ENCODE measurements at regions not wholly inside any gene's neighbourhood (a gene's known extent, or its start where the extent isn't known, plus 50 kb on each side); places are given as distances from the start of the nearest gene placed in this dataset.

DNA sequence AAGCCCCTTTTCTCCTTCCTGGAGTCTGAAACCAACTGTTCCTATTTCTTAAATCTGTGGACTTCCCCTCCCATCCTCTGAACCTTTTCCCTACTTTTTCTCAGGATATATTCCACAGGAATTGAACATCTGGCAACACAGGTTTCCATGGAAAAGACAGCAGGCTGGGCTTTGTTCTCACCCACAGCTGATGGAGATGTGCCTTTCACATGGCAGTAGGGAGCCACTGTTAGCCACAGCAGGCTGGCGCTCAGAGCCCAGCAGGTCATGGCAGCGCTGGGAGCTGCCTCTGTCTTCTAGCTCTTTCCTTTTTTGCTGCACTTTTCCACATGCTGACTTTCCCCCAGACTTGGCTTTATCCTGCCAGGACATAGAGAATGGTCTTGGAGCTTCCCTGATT lies 116.4 kb upstream of the NLRP1 start:
- TF ChIP-seq FOXP2 (optimal IDR thresholded peaks at IDR 0.05; ENCODE audit: borderline replicate concordance, extremely low read depth, extremely low read length, insufficient read depth) (no peak), SIN3A (IDR thresholded peaks at IDR 0.05; ENCODE audit: borderline replicate concordance, insufficient read depth, low read length) (no peak)
